ENCODE measurements at regions not wholly inside any gene's neighbourhood (a gene's known extent, or its start where the extent isn't known, plus 50 kb on each side); places are given as distances from the start of the nearest gene placed in this dataset.

DNA sequence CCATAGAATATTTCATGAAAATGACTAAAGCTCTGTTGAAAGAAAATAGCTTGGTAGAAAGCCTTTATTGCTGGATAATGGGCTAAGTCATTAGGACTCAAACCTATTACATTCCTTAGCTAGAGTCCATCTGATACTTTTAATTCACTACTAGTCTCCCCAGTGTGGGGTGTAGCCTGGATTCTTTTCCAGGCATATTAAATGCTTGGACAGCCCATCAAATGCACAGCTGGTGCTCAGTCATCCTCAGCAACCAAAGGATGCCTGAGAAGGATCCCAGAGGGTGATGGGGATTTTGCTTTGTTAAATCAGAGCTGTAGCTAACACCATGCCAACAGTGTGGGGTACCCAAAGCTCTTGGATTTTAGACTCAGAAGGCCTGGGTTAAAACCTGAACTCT, 153.5 kb downstream of the DLEU7 start:
- TF ChIP-seq, protein P1, sequence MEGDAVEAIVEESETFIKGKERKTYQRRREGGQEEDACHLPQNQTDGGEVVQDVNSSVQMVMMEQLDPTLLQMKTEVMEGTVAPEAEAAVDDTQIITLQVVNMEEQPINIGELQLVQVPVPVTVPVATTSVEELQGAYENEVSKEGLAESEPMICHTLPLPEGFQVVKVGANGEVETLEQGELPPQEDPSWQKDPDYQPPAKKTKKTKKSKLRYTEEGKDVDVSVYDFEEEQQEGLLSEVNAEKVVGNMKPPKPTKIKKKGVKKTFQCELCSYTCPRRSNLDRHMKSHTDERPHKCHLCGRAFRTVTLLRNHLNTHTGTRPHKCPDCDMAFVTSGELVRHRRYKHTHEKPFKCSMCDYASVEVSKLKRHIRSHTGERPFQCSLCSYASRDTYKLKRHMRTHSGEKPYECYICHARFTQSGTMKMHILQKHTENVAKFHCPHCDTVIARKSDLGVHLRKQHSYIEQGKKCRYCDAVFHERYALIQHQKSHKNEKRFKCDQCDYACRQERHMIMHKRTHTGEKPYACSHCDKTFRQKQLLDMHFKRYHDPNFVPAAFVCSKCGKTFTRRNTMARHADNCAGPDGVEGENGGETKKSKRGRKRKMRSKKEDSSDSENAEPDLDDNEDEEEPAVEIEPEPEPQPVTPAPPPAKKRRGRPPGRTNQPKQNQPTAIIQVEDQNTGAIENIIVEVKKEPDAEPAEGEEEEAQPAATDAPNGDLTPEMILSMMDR (IDR thresholded peaks at IDR 0.05) = no peak
- no peak for TF ChIP-seq POLR2AphosphoS5 (IDR thresholded peaks at IDR 0.05)

All from prostate gland (tissue), 2 donors.